GM18498 (cell line): ENCODE measurements at regions not wholly inside any gene's neighbourhood (a gene's known extent, or its start where the extent isn't known, plus 50 kb on each side); places are given as distances from the start of the nearest gene placed in this dataset.

Experiments
- ATAC-seq: cut with Tn5 transposase; IDR thresholded peaks from one replicate; pipeline ENCODE4 v1.9.1; 2021; ENCODE audit warnings: mild to moderate bottlenecking, moderate library complexity; ENCODE audit not compliant: unreplicated experiment

DNA sequence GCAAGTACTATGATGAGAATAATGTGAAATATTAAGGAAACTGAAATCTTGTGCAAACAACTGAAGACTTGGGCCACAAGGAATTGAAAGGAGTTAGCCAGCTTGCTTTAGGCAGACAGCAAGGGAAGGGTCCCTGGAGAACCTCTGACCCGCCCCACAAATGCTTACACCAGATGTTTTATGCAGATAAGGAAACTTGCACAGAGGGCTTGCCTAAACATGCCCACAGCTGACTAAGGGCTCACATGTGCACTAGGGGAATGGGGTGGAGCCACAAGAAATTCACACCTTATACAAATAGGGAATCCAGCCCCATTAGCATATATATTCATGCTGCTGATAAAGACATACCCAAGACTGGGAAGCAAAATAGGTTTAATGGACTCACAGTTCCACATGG is 86.1 kb upstream of the CYYR1 start:
- ATAC-seq = no peak

- ATAC-seq = no peak
Measured at GRCh38 chr21:26655460-26655859, 82.4 kb upstream of the CYYR1 start.

DNA sequence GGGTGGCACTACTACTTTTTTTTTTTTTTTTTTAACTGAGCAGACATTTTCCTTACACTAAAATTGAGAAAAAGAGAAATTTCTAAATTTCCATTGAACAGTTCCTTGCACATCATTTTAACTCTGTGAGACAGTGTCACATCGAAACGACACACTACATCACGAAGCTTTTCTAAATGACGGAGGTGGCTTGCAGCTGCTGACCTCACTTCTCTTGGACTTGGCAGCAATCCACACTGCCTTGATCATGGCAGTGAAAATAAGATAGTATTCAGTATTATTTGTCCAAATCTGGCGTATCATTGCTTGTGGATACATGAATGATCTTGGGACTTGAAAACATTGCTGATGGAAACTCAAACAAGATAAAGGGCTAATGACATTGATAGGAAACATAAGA is 80.3 kb upstream of the CYYR1 start:
- no peak for ATAC-seq

DNA sequence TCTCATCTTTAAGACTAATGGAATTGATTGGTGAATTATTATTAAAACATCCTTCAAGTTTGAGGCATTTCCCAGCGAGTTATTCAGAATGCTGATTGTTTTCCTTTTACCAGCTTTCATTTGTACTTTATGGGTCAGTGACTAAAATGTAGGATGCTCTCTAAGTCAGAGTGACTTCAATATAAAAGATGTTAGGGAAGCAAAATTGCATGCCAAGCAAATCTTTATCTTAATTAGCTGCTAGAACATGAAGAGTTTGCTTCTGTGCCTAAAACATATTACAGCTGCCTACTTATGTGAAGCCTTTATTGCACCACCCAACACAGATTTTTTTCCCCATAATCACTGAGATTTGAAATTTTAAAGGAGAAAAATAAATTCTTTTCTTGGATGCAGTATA is 79.8 kb upstream of the CYYR1 start:
- ATAC-seq = no peak

- no peak for ATAC-seq
Measured at GRCh38 chr21:26641062-26641461, 68.0 kb upstream of the CYYR1 start.

GRCh38 chr21:26637201-26637745 is 64.2 kb upstream of the CYYR1 start:
- no peak for ATAC-seq

- ATAC-seq = no peak
Measured at GRCh38 chr21:26635681-26636080, 62.6 kb upstream of the CYYR1 start.

DNA sequence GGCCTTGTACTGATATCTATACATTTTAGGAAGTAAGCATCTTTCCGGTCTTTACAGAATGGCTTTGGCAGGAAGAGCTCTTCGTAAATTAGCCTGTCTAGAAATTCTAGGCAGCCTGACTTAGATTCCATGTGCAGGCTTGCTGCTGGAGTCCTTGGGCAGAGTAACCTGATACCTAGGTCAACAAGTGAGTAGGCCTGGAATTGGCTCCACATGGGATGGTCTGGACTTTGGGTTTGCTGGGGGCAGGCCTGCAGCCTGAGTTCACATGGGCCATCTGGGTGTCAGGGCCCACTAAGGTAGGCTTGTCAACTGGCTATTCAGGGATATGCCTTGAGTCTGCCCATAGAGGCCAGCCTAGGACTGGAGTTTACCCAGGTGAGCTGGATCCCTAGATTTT is 59.6 kb upstream of the CYYR1 start:
- ATAC-seq = no peak

- no peak for ATAC-seq
Measured at GRCh38 chr21:26626187-26626586, 53.1 kb upstream of the CYYR1 start.

GRCh38 chr21:26624983-26625519 is 52.0 kb upstream of the CYYR1 start:
- ATAC-seq = no peak
